ENCODE measurements at regions not wholly inside any gene's neighbourhood (a gene's known extent, or its start where the extent isn't known, plus 50 kb on each side); places are given as distances from the start of the nearest gene placed in this dataset.

- no peak overlapping the region for H3K4me3 ChIP-seq
- ATAC-seq (no peak), DNase-seq (ENCODE audit: low read depth in 1 of 2, low spot score in 1 of 2) (no peak), FAIRE-seq (no peak)
- WGBS (ENCODE audit: missing lambda C conversion rate), result 57% methylated on average over 2 of the region's 2 CpGs
- H3K9me3 ChIP-seq, result no peaks in the 10 kb centered on the region
- no peak overlapping the region for H3K4me2 ChIP-seq
- ChIA-PET POLR2A (no interaction called here), CTCF (no interaction called here)
- TF ChIP-seq HOXB13 (CRISPR knock-in tag; IDR thresholded peaks at IDR 0.05; ENCODE audit: low read depth) (no peak), PHF8 (IDR thresholded peaks at IDR 0.05; ENCODE audit: borderline replicate concordance, low read depth) (no peak), KDM5A (IDR thresholded peaks at IDR 0.05) (no peak), HMGXB4 (CRISPR knock-in tag; IDR thresholded peaks at IDR 0.05; ENCODE audit: borderline replicate concordance) (no peak), BHLHE40 (IDR thresholded peaks at IDR 0.05; ENCODE audit: low read depth, low read length) (no peak), SMC3 (IDR thresholded peaks at IDR 0.05) (no peak), TFCP2L1 (CRISPR knock-in tag; IDR thresholded peaks at IDR 0.05) (no peak), BCL3 (IDR thresholded peaks at IDR 0.05) (no peak), KDM1A (IDR thresholded peaks at IDR 0.05; ENCODE audit: low read depth) (no peak)
- TF ChIP-seq, protein P1, sequence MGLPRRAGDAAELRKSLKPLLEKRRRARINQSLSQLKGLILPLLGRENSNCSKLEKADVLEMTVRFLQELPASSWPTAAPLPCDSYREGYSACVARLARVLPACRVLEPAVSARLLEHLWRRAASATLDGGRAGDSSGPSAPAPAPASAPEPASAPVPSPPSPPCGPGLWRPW (IDR thresholded peaks at IDR 0.05), result no peak
- H3K4me1 ChIP-seq, result no peaks in the 10 kb centered on the region
- no peak overlapping the region for H3K27ac ChIP-seq
Observed at GRCh38 chr13:33617055-33617454, 200.9 kb upstream of the RFC3 start.

DNA sequence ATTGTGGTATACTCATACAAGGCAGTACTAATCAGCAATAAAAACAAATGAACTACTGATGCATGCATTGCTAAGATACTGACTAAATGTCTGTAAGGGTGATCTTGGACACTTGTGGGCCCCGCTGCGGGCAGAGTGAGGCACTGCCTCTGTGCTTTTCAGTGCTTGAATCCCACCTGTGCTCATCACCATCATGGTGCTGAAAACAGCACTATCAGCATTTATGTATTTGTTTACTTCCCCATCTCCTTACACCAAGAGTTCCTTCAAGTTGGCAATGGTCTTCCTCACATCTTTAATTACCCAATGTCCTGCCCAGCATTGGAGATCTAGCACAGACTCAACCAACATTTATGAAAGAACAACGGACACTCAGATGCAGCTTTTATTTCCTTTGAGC is 193.7 kb upstream of the RFC3 start:
- no peak for ATAC-seq
- TF ChIP-seq MAFK (IDR thresholded peaks at IDR 0.05; ENCODE audit: partially characterized antibody), result peak; percentile 78
- no peak for TF ChIP-seq FOXS1 (CRISPR knock-in tag; IDR thresholded peaks at IDR 0.05)
- no peak for TF ChIP-seq FOSB (CRISPR knock-in tag; IDR thresholded peaks at IDR 0.05)
- TF ChIP-seq JUN (IDR thresholded peaks at IDR 0.05), result no peak
- TF ChIP-seq TFCP2L1 (CRISPR knock-in tag; IDR thresholded peaks at IDR 0.05), result no peak
- no peak for TF ChIP-seq EHF (CRISPR knock-in tag; IDR thresholded peaks at IDR 0.05)
- TF ChIP-seq HDAC2 (IDR thresholded peaks at IDR 0.05), result no peak
- DNase-seq (ENCODE audit: low read depth in 1 of 2, low spot score in 1 of 2), result no peak
- ChIA-PET POLR2A (no interaction called here), CTCF (interaction anchor here (0.6 kb wide), 1 partner anchor 18 kb away, joined by 4 read pairs; no protein-coding TSS in a partner anchor)
- Histone ChIP-seq H3K4me1 (no peaks in the 10 kb centered on the region), H3K9me3 (no peaks in the 10 kb centered on the region), H3K4me3 (no peak overlapping the region), H3K4me2 (no peak overlapping the region), H3K27ac (no peak overlapping the region)
- no peak for FAIRE-seq
- 98% methylated on average over 3 of the region's 3 CpGs for WGBS (ENCODE audit: missing lambda C conversion rate)

- ATAC-seq (no peak), FAIRE-seq (no peak), DNase-seq (ENCODE audit: low read depth in 1 of 2, low spot score in 1 of 2) (no peak)
- no peak overlapping the region for H3K27ac ChIP-seq
- WGBS (ENCODE audit: missing lambda C conversion rate), result no CpG with 5 or more reads among the region's 1 CpG
- H3K4me2 ChIP-seq, result no peak overlapping the region
- TF ChIP-seq EP300 (IDR thresholded peaks at IDR 0.05) (no peak), HDAC2 (IDR thresholded peaks at IDR 0.05) (no peak), HMGXB4 (CRISPR knock-in tag; IDR thresholded peaks at IDR 0.05; ENCODE audit: borderline replicate concordance) (no peak), CBX8 (IDR thresholded peaks at IDR 0.05) (no peak), RCOR1 (IDR thresholded peaks at IDR 0.05; ENCODE audit: low read depth, low read length) (no peak), POLR2A (IDR thresholded peaks at IDR 0.05; ENCODE audit: low read length) (no peak), HOXB5 (CRISPR knock-in tag; IDR thresholded peaks at IDR 0.05) (no peak), SMC3 (IDR thresholded peaks at IDR 0.05) (no peak), BHLHE40 (IDR thresholded peaks at IDR 0.05; ENCODE audit: low read depth, low read length) (no peak), MYC (IDR thresholded peaks at IDR 0.05; ENCODE audit: borderline replicate concordance, low read length) (no peak), CHD4 (IDR thresholded peaks at IDR 0.05; ENCODE audit: borderline replicate concordance) (no peak), FOXS1 (CRISPR knock-in tag; IDR thresholded peaks at IDR 0.05) (no peak), SREBF2 (IDR thresholded peaks at IDR 0.05) (no peak)
- TF ChIP-seq, protein P2, sequence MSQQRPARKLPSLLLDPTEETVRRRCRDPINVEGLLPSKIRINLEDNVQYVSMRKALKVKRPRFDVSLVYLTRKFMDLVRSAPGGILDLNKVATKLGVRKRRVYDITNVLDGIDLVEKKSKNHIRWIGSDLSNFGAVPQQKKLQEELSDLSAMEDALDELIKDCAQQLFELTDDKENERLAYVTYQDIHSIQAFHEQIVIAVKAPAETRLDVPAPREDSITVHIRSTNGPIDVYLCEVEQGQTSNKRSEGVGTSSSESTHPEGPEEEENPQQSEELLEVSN (IDR thresholded peaks at IDR 0.05; ENCODE audit: borderline replicate concordance, low read depth), result no peak
- TF ChIP-seq, protein P3, sequence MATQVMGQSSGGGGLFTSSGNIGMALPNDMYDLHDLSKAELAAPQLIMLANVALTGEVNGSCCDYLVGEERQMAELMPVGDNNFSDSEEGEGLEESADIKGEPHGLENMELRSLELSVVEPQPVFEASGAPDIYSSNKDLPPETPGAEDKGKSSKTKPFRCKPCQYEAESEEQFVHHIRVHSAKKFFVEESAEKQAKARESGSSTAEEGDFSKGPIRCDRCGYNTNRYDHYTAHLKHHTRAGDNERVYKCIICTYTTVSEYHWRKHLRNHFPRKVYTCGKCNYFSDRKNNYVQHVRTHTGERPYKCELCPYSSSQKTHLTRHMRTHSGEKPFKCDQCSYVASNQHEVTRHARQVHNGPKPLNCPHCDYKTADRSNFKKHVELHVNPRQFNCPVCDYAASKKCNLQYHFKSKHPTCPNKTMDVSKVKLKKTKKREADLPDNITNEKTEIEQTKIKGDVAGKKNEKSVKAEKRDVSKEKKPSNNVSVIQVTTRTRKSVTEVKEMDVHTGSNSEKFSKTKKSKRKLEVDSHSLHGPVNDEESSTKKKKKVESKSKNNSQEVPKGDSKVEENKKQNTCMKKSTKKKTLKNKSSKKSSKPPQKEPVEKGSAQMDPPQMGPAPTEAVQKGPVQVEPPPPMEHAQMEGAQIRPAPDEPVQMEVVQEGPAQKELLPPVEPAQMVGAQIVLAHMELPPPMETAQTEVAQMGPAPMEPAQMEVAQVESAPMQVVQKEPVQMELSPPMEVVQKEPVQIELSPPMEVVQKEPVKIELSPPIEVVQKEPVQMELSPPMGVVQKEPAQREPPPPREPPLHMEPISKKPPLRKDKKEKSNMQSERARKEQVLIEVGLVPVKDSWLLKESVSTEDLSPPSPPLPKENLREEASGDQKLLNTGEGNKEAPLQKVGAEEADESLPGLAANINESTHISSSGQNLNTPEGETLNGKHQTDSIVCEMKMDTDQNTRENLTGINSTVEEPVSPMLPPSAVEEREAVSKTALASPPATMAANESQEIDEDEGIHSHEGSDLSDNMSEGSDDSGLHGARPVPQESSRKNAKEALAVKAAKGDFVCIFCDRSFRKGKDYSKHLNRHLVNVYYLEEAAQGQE (IDR thresholded peaks at IDR 0.05), result no peak
- no peak overlapping the region for H3K4me3 ChIP-seq
- H3K9me3 ChIP-seq, result no peaks in the 10 kb centered on the region
- H3K4me1 ChIP-seq, result no peaks in the 10 kb centered on the region
- CTCF ChIA-PET, result no interaction called here
- POLR2A ChIA-PET, result no interaction called here
Observed at GRCh38 chr13:33624740-33625139, 193.2 kb upstream of the RFC3 start.
